ENCODE measurements at regions not wholly inside any gene's neighbourhood (a gene's known extent, or its start where the extent isn't known, plus 50 kb on each side); places are given as distances from the start of the nearest gene placed in this dataset.

GRCh38 chr2:14418115-14418514, 214.4 kb upstream of the LRATD1 start:
- ATAC-seq (ENCODE audit: insufficient read depth, low read depth) (no peak), DNase-seq (no peak)
- Histone ChIP-seq H3K9ac (ENCODE audit: low read depth, low read length) (no peak overlapping the region), H3K27me3 (ENCODE audit: insufficient read depth, low read length, poor library complexity) (no peaks in the 10 kb centered on the region), H4K20me1 (ENCODE audit: insufficient read depth, low read length) (no peaks in the 10 kb centered on the region), H3K9me3 (ENCODE audit: insufficient read depth, low read length, severe bottlenecking) (no peaks in the 10 kb centered on the region), H2AFZ (ENCODE audit: low read depth, low read length) (no peak overlapping the region), H3K4me2 (ENCODE audit: insufficient read depth, low read length) (no peak overlapping the region), H3K4me3 (ENCODE audit: low read depth in 1 of 2, low read length in 2 of 2) (no peak overlapping the region), H3K79me2 (ENCODE audit: insufficient read depth, low read length) (no peaks in the 10 kb centered on the region), H3K27ac (ENCODE audit: low read length) (no peak overlapping the region), H3K36me3 (ENCODE audit: insufficient read depth, low read length) (no peaks in the 10 kb centered on the region), H3K4me1 (ENCODE audit: insufficient read depth, low read length) (peaks cover 9% of the 10 kb centered on the region; the same call in 1 of the 2 replicates)
- TF ChIP-seq CTCF (IDR thresholded peaks at IDR 0.05; ENCODE audit: borderline replicate concordance, extremely low read depth, low read length, poor library complexity, severe bottlenecking) (no peak), EZH2 (IDR thresholded peaks at IDR 0.05; ENCODE audit: borderline replicate concordance, low read depth, low read length, severe bottlenecking) (no peak)

- no peaks in the 10 kb centered on the region for H3K36me3 ChIP-seq (ENCODE audit: insufficient read depth, low read length)
- DNase-seq (no peak), ATAC-seq (ENCODE audit: insufficient read depth, low read depth) (0 out of 3 replicates have a peak, but pooled peaks have one; percentile 22)
- no peaks in the 10 kb centered on the region for H4K20me1 ChIP-seq (ENCODE audit: insufficient read depth, low read length)
- no peaks in the 10 kb centered on the region for H3K79me2 ChIP-seq (ENCODE audit: insufficient read depth, low read length)
- H3K9me3 ChIP-seq (ENCODE audit: insufficient read depth, low read length, severe bottlenecking), result no peaks in the 10 kb centered on the region
- no peak overlapping the region for H3K4me3 ChIP-seq (ENCODE audit: low read depth in 1 of 2, low read length in 2 of 2)
- H3K9ac ChIP-seq (ENCODE audit: low read depth, low read length), result no peak overlapping the region
- TF ChIP-seq CTCF (IDR thresholded peaks at IDR 0.05; ENCODE audit: borderline replicate concordance, extremely low read depth, low read length, poor library complexity, severe bottlenecking) (no peak), EZH2 (IDR thresholded peaks at IDR 0.05; ENCODE audit: borderline replicate concordance, low read depth, low read length, severe bottlenecking) (no peak)
- H2AFZ ChIP-seq (ENCODE audit: low read depth, low read length), result no peak overlapping the region
- H3K27me3 ChIP-seq (ENCODE audit: insufficient read depth, low read length, poor library complexity), result no peaks in the 10 kb centered on the region
- H3K27ac ChIP-seq (ENCODE audit: low read length), result no peak overlapping the region; the same call in 1 of the 2 replicates
- peaks cover 9% of the 10 kb centered on the region; the same call in 1 of the 2 replicates for H3K4me1 ChIP-seq (ENCODE audit: insufficient read depth, low read length)
- H3K4me2 ChIP-seq (ENCODE audit: insufficient read depth, low read length), result no peak overlapping the region
Measured at GRCh38 chr2:14420851-14421250, 211.7 kb upstream of the LRATD1 start.

GRCh38 chr2:14422426-14422825, 210.1 kb upstream of the LRATD1 start:
- Histone ChIP-seq H4K20me1 (ENCODE audit: insufficient read depth, low read length) (no peaks in the 10 kb centered on the region), H3K27ac (ENCODE audit: low read length) (no peak overlapping the region), H3K79me2 (ENCODE audit: insufficient read depth, low read length) (no peaks in the 10 kb centered on the region), H2AFZ (ENCODE audit: low read depth, low read length) (no peak overlapping the region), H3K9ac (ENCODE audit: low read depth, low read length) (no peak overlapping the region), H3K4me3 (ENCODE audit: low read depth in 1 of 2, low read length in 2 of 2) (no peak overlapping the region), H3K36me3 (ENCODE audit: insufficient read depth, low read length) (no peaks in the 10 kb centered on the region), H3K27me3 (ENCODE audit: insufficient read depth, low read length, poor library complexity) (no peaks in the 10 kb centered on the region), H3K4me2 (ENCODE audit: insufficient read depth, low read length) (no peak overlapping the region), H3K9me3 (ENCODE audit: insufficient read depth, low read length, severe bottlenecking) (no peaks in the 10 kb centered on the region), H3K4me1 (ENCODE audit: insufficient read depth, low read length) (peaks cover 9% of the 10 kb centered on the region; the same call in 1 of the 2 replicates)
- TF ChIP-seq EZH2 (IDR thresholded peaks at IDR 0.05; ENCODE audit: borderline replicate concordance, low read depth, low read length, severe bottlenecking), result no peak
- no peak for TF ChIP-seq CTCF (IDR thresholded peaks at IDR 0.05; ENCODE audit: borderline replicate concordance, extremely low read depth, low read length, poor library complexity, severe bottlenecking)
- ATAC-seq (ENCODE audit: insufficient read depth, low read depth), result no peak
- no peak for DNase-seq
